IMR-90 (cell line): ENCODE measurements at regions not wholly inside any gene's neighbourhood (a gene's known extent, or its start where the extent isn't known, plus 50 kb on each side); places are given as distances from the start of the nearest gene placed in this dataset.

Experiments
- ATAC-seq: fragments of 200-7000 bp; cut with Tn5 transposase; 2 replicates; pipeline ENCODE4 v1.9.1; 2020; ENCODE audit warnings: low read depth, mild to moderate bottlenecking, moderate library complexity
- BruUV-seq: library from RNA; stranded (reverse); fragments of 400-500 nt; replicated peaks from 2 replicates; lab custom pipeline; 2021; lab: Mats Ljungman, UMichigan
- CTCF ChIA-PET: fragments of 300-600 bp; formaldehyde crosslinking; extraction: SDS; loops from one replicate; lab custom pipeline; 2021; ENCODE audit warnings: antibody characterized with exemption; lab: Yijun Ruan, JAX
- POLR2A ChIA-PET: fragments of 300-600 bp; sonication (Branson Sonifier 250); formaldehyde crosslinking; loops from one replicate; lab custom pipeline; 2022; ENCODE audit warnings: antibody characterized with exemption; ENCODE audit not compliant: unreplicated experiment; lab: Charles Lee
- DNase-seq: peaks from one replicate; pipeline ENCODE4 v3.0.0; 2013
- H2AFZ ChIP-seq: replicated peaks from 2 replicates; pipeline ENCODE3; 2013; ENCODE audit warnings: low read length, mild to moderate bottlenecking; ENCODE audit not compliant: poor library complexity
- H2AK5ac ChIP-seq: 2 replicates; pipeline ENCODE4 v1.6.1; 2013; ENCODE audit warnings: low read depth, low read length, inconsistent platforms
- H2AK9ac ChIP-seq: replicated peaks from 2 replicates; pipeline ENCODE3; 2013; ENCODE audit warnings: mild to moderate bottlenecking, low read depth, low read length, moderate library complexity; ENCODE audit not compliant: poor library complexity
- H2BK120ac ChIP-seq: 2 replicates; pipeline ENCODE4 v1.6.1; 2013; ENCODE audit warnings: low read depth, low read length, inconsistent platforms
- H2BK15ac ChIP-seq: 3 replicates; pipeline ENCODE4 v1.6.1; 2013; ENCODE audit warnings: low read depth, low read length, inconsistent platforms
- H2BK20ac ChIP-seq: 2 replicates; pipeline ENCODE4 v1.6.1; 2013; ENCODE audit warnings: low read depth, mild to moderate bottlenecking, inconsistent platforms, low read length, moderate library complexity
- H2BK5ac ChIP-seq: 2 replicates; pipeline ENCODE4 v1.6.1; 2013; ENCODE audit warnings: mild to moderate bottlenecking, low read depth, low read length, inconsistent platforms; ENCODE audit not compliant: poor library complexity, severe bottlenecking
- H3K14ac ChIP-seq: replicated peaks from 2 replicates; pipeline ENCODE4 v1.6.1; 2013; ENCODE audit warnings: low read depth, low read length, inconsistent platforms
- H3K18ac ChIP-seq: 2 replicates; pipeline ENCODE4 v1.6.1; 2013; ENCODE audit warnings: low read depth, low read length, control low read depth
- H3K23ac ChIP-seq: 2 replicates; pipeline ENCODE4 v1.6.1; 2013; ENCODE audit warnings: low read depth, low read length, inconsistent platforms
- H3K27ac ChIP-seq: 2 replicates; pipeline ENCODE4 v1.5.1; 2013; ENCODE audit warnings: mild to moderate bottlenecking, control low read depth, low read length; ENCODE audit not compliant: insufficient read depth
- H3K27me3 ChIP-seq: 2 replicates; pipeline ENCODE4 v1.6.1; 2013; ENCODE audit warnings: low read length; ENCODE audit not compliant: control insufficient read depth, insufficient read depth
- H3K36me3 ChIP-seq: 2 replicates; pipeline ENCODE4 v1.6.1; 2013; ENCODE audit warnings: low read length, mixed read lengths; ENCODE audit not compliant: control insufficient read depth, insufficient read depth
- H3K4ac ChIP-seq: 2 replicates; pipeline ENCODE4 v1.6.1; 2013; ENCODE audit warnings: low read depth, low read length, inconsistent platforms
- H3K4me1 ChIP-seq: 2 replicates; pipeline ENCODE4 v1.6.1; 2013; ENCODE audit warnings: low read length, mixed read lengths; ENCODE audit not compliant: control insufficient read depth, insufficient read depth
- H3K4me2 ChIP-seq: 2 replicates; pipeline ENCODE4 v1.6.1; 2013; ENCODE audit warnings: low read depth, mild to moderate bottlenecking, control low read depth, low read length, moderate library complexity
- H3K4me3 ChIP-seq: 2 replicates; pipeline ENCODE4 v1.5.1; 2013; ENCODE audit warnings: low read depth, mild to moderate bottlenecking, control low read depth, low read length, moderate library complexity; ENCODE audit not compliant: insufficient read depth
- H3K56ac ChIP-seq: 2 replicates; pipeline ENCODE4 v1.6.1; 2013; ENCODE audit warnings: low read length, inconsistent platforms; ENCODE audit not compliant: insufficient read depth; ENCODE audit errors: extremely low read depth
- H3K79me1 ChIP-seq, 2 experiments: 2 replicates each; pipeline ENCODE4 v1.6.1; 2013; ENCODE audit warnings: low read length in 2 of 2, inconsistent platforms in 1 of 2, low read depth in 1 of 2
- H3K9ac ChIP-seq: 2 replicates; pipeline ENCODE4 v1.6.1; 2013; ENCODE audit warnings: low read depth, low read length, control low read depth
- H3K9me1 ChIP-seq: 2 replicates; pipeline ENCODE4 v1.6.1; 2013; ENCODE audit warnings: low read length, inconsistent platforms; ENCODE audit not compliant: insufficient read depth
- H3K9me3 ChIP-seq: 2 replicates; pipeline ENCODE4 v1.6.1; 2013; ENCODE audit warnings: low read length; ENCODE audit not compliant: control insufficient read depth, insufficient read depth
- H4K20me1 ChIP-seq: 2 replicates; pipeline ENCODE4 v1.6.1; 2013; ENCODE audit warnings: low read length, inconsistent platforms; ENCODE audit not compliant: insufficient read depth
- H4K5ac ChIP-seq: 2 replicates; pipeline ENCODE4 v1.6.1; 2013; ENCODE audit warnings: mild to moderate bottlenecking, low read depth, low read length, control low read depth
- H4K8ac ChIP-seq, 2 experiments: 2 replicates each; pipeline ENCODE4 v1.6.1; 2013; ENCODE audit warnings: low read depth in 2 of 2, low read length in 2 of 2, control low read depth in 1 of 2, inconsistent platforms in 1 of 2
- H4K91ac ChIP-seq: 2 replicates; pipeline ENCODE4 v1.6.1; 2013; ENCODE audit warnings: low read depth, low read length, inconsistent platforms; ENCODE audit not compliant: insufficient read depth
- BHLHE40 ChIP-seq: fragments of 150-350 bp; IDR thresholded peaks from 2 replicates; pipeline ENCODE4 v1.6.1; 2016; ENCODE audit warnings: mild to moderate bottlenecking, low read depth, low read length
- CEBPB ChIP-seq: IDR thresholded peaks from 2 replicates; pipeline ENCODE4 v1.6.1; 2012; ENCODE audit warnings: low read depth, low read length, improper control_type of control experiment
- CHD1 ChIP-seq: IDR thresholded peaks from 2 replicates; pipeline ENCODE4 v1.6.1; 2012; ENCODE audit warnings: low read depth, low read length, improper control_type of control experiment
- FOS ChIP-seq: fragments of 150-350 bp; IDR thresholded peaks from 2 replicates; pipeline ENCODE4 v1.6.1; 2016; ENCODE audit warnings: low read depth, low read length
- MXI1 ChIP-seq: IDR thresholded peaks from 2 replicates; pipeline ENCODE4 v1.6.1; 2012; ENCODE audit warnings: low read depth, mild to moderate bottlenecking, low read length, moderate library complexity, borderline replicate concordance
- NFE2L2 ChIP-seq: fragments of 150-350 bp; IDR thresholded peaks from 2 replicates; pipeline ENCODE4 v1.6.1; 2016; ENCODE audit warnings: low read depth, mild to moderate bottlenecking, low read length
- POLR2A ChIP-seq: IDR thresholded peaks from 2 replicates; pipeline ENCODE4 v1.6.1; 2012; ENCODE audit warnings: mild to moderate bottlenecking, low read depth, low read length
- RAD21 ChIP-seq: IDR thresholded peaks from 2 replicates; pipeline ENCODE4 v1.6.1; 2012; ENCODE audit warnings: low read length, improper control_type of control experiment
- RCOR1 ChIP-seq: IDR thresholded peaks from 2 replicates; pipeline ENCODE4 v1.6.1; 2012; ENCODE audit warnings: mild to moderate bottlenecking, low read length, improper control_type of control experiment; ENCODE audit not compliant: insufficient replicate concordance
- RFX5 ChIP-seq: IDR thresholded peaks from 2 replicates; pipeline ENCODE4 v1.8.0; 2012; ENCODE audit warnings: low read depth, mild to moderate bottlenecking, low read length, moderate library complexity
- WGBS, 2 experiments: methylation state at CpG; one replicate each; pipeline versions ENCODE4 v1.1.5 to v1.1.7; 2013; ENCODE audit warnings: missing lambda C conversion rate in 2 of 2; ENCODE audit not compliant: insufficient read length in 1 of 2; ENCODE audit errors: extremely low coverage in 2 of 2; 5-methylcytosine and 5-hydroxymethylcytosine counted together
- dilution Hi-C: fragments of 300-500 bp; cut with HindIII; formaldehyde crosslinking; loops from one replicate; pipeline ENCODE4 v1.14.3; 2018; ENCODE audit warnings: low sequenced_read_pairs; ENCODE audit not compliant: unreplicated experiment
- in situ Hi-C: fragments of 300-500 bp; cut with MboI; formaldehyde crosslinking; loops from 3 replicates; pipeline ENCODE4 v1.14.3; 2019; ENCODE audit warnings: low sequenced_read_pairs, inconsistent platforms, mixed read lengths
- intact Hi-C: fragments of 100-400 bp; cut with micrococcal nuclease; formaldehyde crosslinking; loops from 2 replicates; pipeline ENCODE4 v1.10.0; 2022
- TF ChIP-seq, protein P1 (sequence below): conservative IDR thresholded peaks from 2 replicates; pipeline ENCODE4 v1.5.1; 2012; ENCODE audit warnings: mild to moderate bottlenecking, low read depth, low read length, improper control_type of control experiment
- TF ChIP-seq, protein P2 (sequence below): fragments of 150-350 bp; IDR thresholded peaks from 2 replicates; pipeline ENCODE4 v1.6.1; 2016; ENCODE audit warnings: low read depth, mild to moderate bottlenecking, low read length, moderate library complexity, borderline replicate concordance
- TF ChIP-seq, protein P3 (sequence below): fragments of 150-350 bp; IDR thresholded peaks from 2 replicates; pipeline ENCODE4 v1.6.1; 2017; ENCODE audit warnings: mild to moderate bottlenecking, antibody characterized with exemption, low read length, low read depth

DNA sequence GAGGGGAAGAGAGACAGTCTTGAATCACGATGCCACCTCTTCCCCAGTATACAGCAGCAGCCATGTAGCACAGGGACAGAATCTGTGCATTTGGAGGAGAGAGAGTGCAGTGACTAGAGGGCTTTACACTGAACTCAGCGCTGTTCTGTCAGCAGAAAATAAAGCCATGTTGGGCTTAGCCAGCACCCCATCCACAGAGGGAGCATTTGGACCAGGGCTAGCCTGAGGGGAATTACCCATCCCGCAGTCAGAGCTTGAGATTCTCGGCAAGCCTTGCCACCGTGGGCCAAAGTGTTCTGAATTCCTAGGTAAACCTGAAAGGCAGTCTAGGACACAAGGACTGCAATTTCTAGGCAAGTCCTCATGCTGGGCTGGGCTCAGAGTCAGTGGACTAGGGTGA, 120.4 kb upstream of the CNOT2 start:
- no peaks in the 10 kb centered on the region for H3K79me1 ChIP-seq
- H3K14ac ChIP-seq = no peak overlapping the region
- H3K4me3 ChIP-seq = no peak overlapping the region
- no peak overlapping the region for H3K23ac ChIP-seq
- no peak for DNase-seq
- no peaks in the 10 kb centered on the region; the same call in 1 of the 2 replicates for H3K27me3 ChIP-seq
- POLR2A ChIA-PET = no interaction called here
- 83% methylated on average over 2 of the region's 5 CpGs; no CpG with 5 or more reads in 1 of the 2 experiments for WGBS, 2 experiments
- H2AFZ ChIP-seq = no peak overlapping the region
- ATAC-seq = no peak
- H2BK15ac ChIP-seq = no peak overlapping the region
- H2BK5ac ChIP-seq = no peak overlapping the region
- no peaks in the 10 kb centered on the region for H4K20me1 ChIP-seq
- H2BK120ac ChIP-seq = no peak overlapping the region
- no peak overlapping the region for H3K4me2 ChIP-seq
- dilution Hi-C loops (no loop called here), in situ Hi-C loops (no loop called here), intact Hi-C loops (no loop called here)
- H4K5ac ChIP-seq = no peak overlapping the region
- H3K4me1 ChIP-seq = no peaks in the 10 kb centered on the region
- no peak overlapping the region for H3K27ac ChIP-seq
- H3K18ac ChIP-seq = no peak overlapping the region
- TF ChIP-seq CEBPB = no peak
- TF ChIP-seq, protein P1, sequence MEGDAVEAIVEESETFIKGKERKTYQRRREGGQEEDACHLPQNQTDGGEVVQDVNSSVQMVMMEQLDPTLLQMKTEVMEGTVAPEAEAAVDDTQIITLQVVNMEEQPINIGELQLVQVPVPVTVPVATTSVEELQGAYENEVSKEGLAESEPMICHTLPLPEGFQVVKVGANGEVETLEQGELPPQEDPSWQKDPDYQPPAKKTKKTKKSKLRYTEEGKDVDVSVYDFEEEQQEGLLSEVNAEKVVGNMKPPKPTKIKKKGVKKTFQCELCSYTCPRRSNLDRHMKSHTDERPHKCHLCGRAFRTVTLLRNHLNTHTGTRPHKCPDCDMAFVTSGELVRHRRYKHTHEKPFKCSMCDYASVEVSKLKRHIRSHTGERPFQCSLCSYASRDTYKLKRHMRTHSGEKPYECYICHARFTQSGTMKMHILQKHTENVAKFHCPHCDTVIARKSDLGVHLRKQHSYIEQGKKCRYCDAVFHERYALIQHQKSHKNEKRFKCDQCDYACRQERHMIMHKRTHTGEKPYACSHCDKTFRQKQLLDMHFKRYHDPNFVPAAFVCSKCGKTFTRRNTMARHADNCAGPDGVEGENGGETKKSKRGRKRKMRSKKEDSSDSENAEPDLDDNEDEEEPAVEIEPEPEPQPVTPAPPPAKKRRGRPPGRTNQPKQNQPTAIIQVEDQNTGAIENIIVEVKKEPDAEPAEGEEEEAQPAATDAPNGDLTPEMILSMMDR = no peak
- TF ChIP-seq POLR2A = no peak
- no peak for TF ChIP-seq RFX5
- no peak for TF ChIP-seq NFE2L2
- TF ChIP-seq, protein P2, sequence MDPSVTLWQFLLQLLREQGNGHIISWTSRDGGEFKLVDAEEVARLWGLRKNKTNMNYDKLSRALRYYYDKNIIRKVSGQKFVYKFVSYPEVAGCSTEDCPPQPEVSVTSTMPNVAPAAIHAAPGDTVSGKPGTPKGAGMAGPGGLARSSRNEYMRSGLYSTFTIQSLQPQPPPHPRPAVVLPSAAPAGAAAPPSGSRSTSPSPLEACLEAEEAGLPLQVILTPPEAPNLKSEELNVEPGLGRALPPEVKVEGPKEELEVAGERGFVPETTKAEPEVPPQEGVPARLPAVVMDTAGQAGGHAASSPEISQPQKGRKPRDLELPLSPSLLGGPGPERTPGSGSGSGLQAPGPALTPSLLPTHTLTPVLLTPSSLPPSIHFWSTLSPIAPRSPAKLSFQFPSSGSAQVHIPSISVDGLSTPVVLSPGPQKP = no peak
- TF ChIP-seq CHD1 = no peak
- TF ChIP-seq BHLHE40 = no peak
- no peak for TF ChIP-seq RAD21
- TF ChIP-seq FOS = no peak
- no peak for TF ChIP-seq RCOR1
- TF ChIP-seq, protein P3, sequence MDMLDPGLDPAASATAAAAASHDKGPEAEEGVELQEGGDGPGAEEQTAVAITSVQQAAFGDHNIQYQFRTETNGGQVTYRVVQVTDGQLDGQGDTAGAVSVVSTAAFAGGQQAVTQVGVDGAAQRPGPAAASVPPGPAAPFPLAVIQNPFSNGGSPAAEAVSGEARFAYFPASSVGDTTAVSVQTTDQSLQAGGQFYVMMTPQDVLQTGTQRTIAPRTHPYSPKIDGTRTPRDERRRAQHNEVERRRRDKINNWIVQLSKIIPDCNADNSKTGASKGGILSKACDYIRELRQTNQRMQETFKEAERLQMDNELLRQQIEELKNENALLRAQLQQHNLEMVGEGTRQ = no peak
- TF ChIP-seq MXI1 = no peak
- no TSS peak for BruUV-seq
- no peak overlapping the region for H4K91ac ChIP-seq
- no peaks in the 10 kb centered on the region for H3K9me3 ChIP-seq
- no peaks in the 10 kb centered on the region for H3K9me1 ChIP-seq
- H3K4ac ChIP-seq = no peak overlapping the region
- no peak overlapping the region for H2BK20ac ChIP-seq
- no peak overlapping the region for H2AK5ac ChIP-seq
- no peak overlapping the region for H3K56ac ChIP-seq
- H2AK9ac ChIP-seq = no peak overlapping the region
- no peak overlapping the region for H4K8ac ChIP-seq
- H3K36me3 ChIP-seq = no peaks in the 10 kb centered on the region
- CTCF ChIA-PET = no interaction called here
- no peak overlapping the region for H3K9ac ChIP-seq
